GM12878 (cell line): ENCODE measurements at regions not wholly inside any gene's neighbourhood (a gene's known extent, or its start where the extent isn't known, plus 50 kb on each side); places are given as distances from the start of the nearest gene placed in this dataset.

ENCODE experiments used
- ATAC-seq: fragments of 200-7000 bp; cut with Tn5 transposase; 3 replicates; pipeline ENCODE4 v1.9.1; 2020; ENCODE audit warnings: mild to moderate bottlenecking, moderate library complexity
- BruUV-seq: library from RNA; stranded (reverse); fragments of 400-500 nt; replicated peaks from 2 replicates; lab custom pipeline; 2021; lab: Mats Ljungman, UMichigan
- CTCF ChIA-PET: fragments of 300-600 bp; sonication (Branson Sonifier 250); formaldehyde crosslinking; extraction: SDS; loops from one replicate; lab custom pipeline; 2021; ENCODE audit warnings: inconsistent platforms; lab: Yijun Ruan, JAX
- POLR2A ChIA-PET: fragments of 350-600 bp; formaldehyde crosslinking; extraction: SDS; loops from one replicate; lab custom pipeline; 2021; ENCODE audit warnings: inconsistent platforms; lab: Charles Lee
- RAD21 ChIA-PET: fragments of 300-600 bp; sonication (Branson Sonifier 250); formaldehyde crosslinking; loops from one replicate; lab custom pipeline; 2023; ENCODE audit warnings: antibody characterized with exemption; ENCODE audit not compliant: unreplicated experiment; lab: Charles Lee
- SMC1A ChIA-PET: fragments of 300-600 bp; sonication (Branson Sonifier 250); formaldehyde crosslinking; loops from one replicate; lab custom pipeline; 2023; ENCODE audit not compliant: unreplicated experiment, uncharacterized antibody; lab: Charles Lee
- DNase-seq: peaks from one replicate; pipeline ENCODE4 v3.0.0-alpha.2; 2011; ENCODE audit warnings: low read depth, low spot score
- FAIRE-seq: peaks from 3 replicates; lab custom pipeline; 2011; peaks lifted over from hg19 to GRCh38; lab: Jason Lieb, UNC
- H2AFZ ChIP-seq: 2 replicates; pipeline ENCODE4 v1.6.0; 2011; ENCODE audit warnings: low read depth, low read length, control low read depth; ENCODE audit not compliant: control insufficient read depth
- H3K27ac ChIP-seq: 2 replicates; pipeline ENCODE4 v1.5.1; 2011; ENCODE audit warnings: control low read depth; ENCODE audit not compliant: control insufficient read depth, insufficient read depth
- H3K27me3 ChIP-seq, 2 experiments: replicated peaks in 1 of 2; 2 replicates each; pipeline versions ENCODE4 v1.6.0 to v1.6.1; 2011; ENCODE audit warnings: low read length in 1 of 2; ENCODE audit not compliant: control insufficient read depth in 2 of 2, insufficient read depth in 2 of 2
- H3K36me3 ChIP-seq, 2 experiments: 2 replicates each; pipeline ENCODE4 v1.5.1; 2011; ENCODE audit warnings: low read length in 1 of 2; ENCODE audit not compliant: control insufficient read depth in 2 of 2, insufficient read depth in 2 of 2
- H3K4me1 ChIP-seq: 2 replicates; pipeline ENCODE4 v1.6.1; 2011; ENCODE audit warnings: mild to moderate bottlenecking, low read length, moderate library complexity, mixed read lengths; ENCODE audit not compliant: control insufficient read depth, insufficient read depth
- H3K4me2 ChIP-seq: 2 replicates; pipeline ENCODE4 v1.6.0; 2011; ENCODE audit warnings: control low read depth; ENCODE audit not compliant: control insufficient read depth, insufficient read depth
- H3K4me3 ChIP-seq: fragments of 200-600 bp; sonication (generic); 2 replicates; pipeline ENCODE4 v1.5.1; 2016
- H3K79me2 ChIP-seq: 2 replicates; pipeline ENCODE4 v1.6.0; 2011; ENCODE audit warnings: low read length; ENCODE audit not compliant: control insufficient read depth, insufficient read depth
- H3K9ac ChIP-seq: 2 replicates; pipeline ENCODE4 v1.8.0; 2011; ENCODE audit warnings: low read length, control low read depth, mixed read lengths; ENCODE audit not compliant: control insufficient read depth, insufficient read depth
- H3K9me3 ChIP-seq: replicated peaks from 3 replicates; pipeline ENCODE4 v1.5.1; 2011; ENCODE audit warnings: mild to moderate bottlenecking, low read length; ENCODE audit not compliant: control insufficient read depth, insufficient read depth
- H4K20me1 ChIP-seq: 2 replicates; pipeline ENCODE4 v1.6.0; 2011; ENCODE audit not compliant: control insufficient read depth, insufficient read depth
- FOXK2 ChIP-seq: fragments of 450-650 bp; IDR thresholded peaks from 2 replicates; pipeline ENCODE4 v1.6.1; 2017; ENCODE audit warnings: mild to moderate bottlenecking, moderate library complexity
- KAT2A ChIP-seq: conservative IDR thresholded peaks from 2 replicates; pipeline ENCODE4 v1.6.1; 2011; ENCODE audit warnings: low read depth, low read length; ENCODE audit not compliant: control insufficient read depth
- RBBP5 ChIP-seq: fragments of 200-600 bp; sonication (generic); conservative IDR thresholded peaks from 2 replicates; pipeline ENCODE4 v1.6.1; 2016
- SMAD1 ChIP-seq: fragments of 450-650 bp; IDR thresholded peaks from 2 replicates; pipeline ENCODE4 v1.6.1; 2018; ENCODE audit warnings: mild to moderate bottlenecking, low read depth; ENCODE audit not compliant: partially characterized antibody
- SMC3 ChIP-seq: IDR thresholded peaks from 2 replicates; pipeline ENCODE4 v1.6.1; 2011; ENCODE audit warnings: low read length, improper control_type of control experiment, borderline replicate concordance
- WGBS: methylation state at CpG from one replicate; pipeline ENCODE4 v1.1.6; 2016; ENCODE audit warnings: low lambda C conversion rate; ENCODE audit not compliant: insufficient replicate concordance, insufficient coverage; ENCODE audit errors: missing lambda C conversion rate; 5-methylcytosine and 5-hydroxymethylcytosine counted together
- in situ Hi-C: fragments of 300-500 bp; cut with MboI; formaldehyde crosslinking; loops from 9 replicates; pipeline ENCODE4 v1.14.3; 2018; ENCODE audit warnings: mixed read lengths
- intact Hi-C: fragments of 100-400 bp; cut with micrococcal nuclease; formaldehyde crosslinking; loops from one replicate; pipeline ENCODE4 v1.14.2; 2022; ENCODE audit not compliant: unreplicated experiment
- TF ChIP-seq, protein P1 (sequence below): IDR thresholded peaks from 2 replicates; pipeline ENCODE4 v1.6.1; 2012; ENCODE audit warnings: improper control_type of control experiment, low read depth, low read length; ENCODE audit not compliant: insufficient replicate concordance

DNA sequence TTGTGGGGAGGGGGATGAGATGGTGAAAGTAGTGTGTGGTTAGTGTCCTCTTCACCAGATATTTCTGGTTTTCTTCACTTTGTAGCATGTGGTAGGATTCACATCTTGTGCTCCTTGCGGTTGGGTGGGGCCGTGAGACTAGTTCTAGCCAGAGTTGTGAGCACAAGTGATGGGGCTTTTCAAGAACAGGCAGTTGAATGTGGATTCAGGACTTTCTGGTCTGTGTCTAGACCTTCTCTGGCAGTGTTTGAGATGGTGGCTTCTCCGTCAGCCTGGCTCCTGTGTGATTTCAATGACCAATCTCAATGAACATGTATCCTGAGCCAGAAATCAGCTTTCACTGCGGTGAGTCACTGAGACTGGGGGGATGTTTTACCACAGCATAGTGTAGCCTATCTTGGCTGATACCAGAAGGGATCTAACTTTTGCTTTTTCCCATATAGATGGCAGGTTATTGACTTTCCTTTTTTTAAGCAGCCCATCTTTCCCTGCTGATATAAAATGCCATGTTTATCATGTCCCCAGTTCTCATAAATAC lies 82.6 kb downstream of the RPLP1 start:
- no peak overlapping the region for H3K4me2 ChIP-seq
- TF ChIP-seq, protein P1, sequence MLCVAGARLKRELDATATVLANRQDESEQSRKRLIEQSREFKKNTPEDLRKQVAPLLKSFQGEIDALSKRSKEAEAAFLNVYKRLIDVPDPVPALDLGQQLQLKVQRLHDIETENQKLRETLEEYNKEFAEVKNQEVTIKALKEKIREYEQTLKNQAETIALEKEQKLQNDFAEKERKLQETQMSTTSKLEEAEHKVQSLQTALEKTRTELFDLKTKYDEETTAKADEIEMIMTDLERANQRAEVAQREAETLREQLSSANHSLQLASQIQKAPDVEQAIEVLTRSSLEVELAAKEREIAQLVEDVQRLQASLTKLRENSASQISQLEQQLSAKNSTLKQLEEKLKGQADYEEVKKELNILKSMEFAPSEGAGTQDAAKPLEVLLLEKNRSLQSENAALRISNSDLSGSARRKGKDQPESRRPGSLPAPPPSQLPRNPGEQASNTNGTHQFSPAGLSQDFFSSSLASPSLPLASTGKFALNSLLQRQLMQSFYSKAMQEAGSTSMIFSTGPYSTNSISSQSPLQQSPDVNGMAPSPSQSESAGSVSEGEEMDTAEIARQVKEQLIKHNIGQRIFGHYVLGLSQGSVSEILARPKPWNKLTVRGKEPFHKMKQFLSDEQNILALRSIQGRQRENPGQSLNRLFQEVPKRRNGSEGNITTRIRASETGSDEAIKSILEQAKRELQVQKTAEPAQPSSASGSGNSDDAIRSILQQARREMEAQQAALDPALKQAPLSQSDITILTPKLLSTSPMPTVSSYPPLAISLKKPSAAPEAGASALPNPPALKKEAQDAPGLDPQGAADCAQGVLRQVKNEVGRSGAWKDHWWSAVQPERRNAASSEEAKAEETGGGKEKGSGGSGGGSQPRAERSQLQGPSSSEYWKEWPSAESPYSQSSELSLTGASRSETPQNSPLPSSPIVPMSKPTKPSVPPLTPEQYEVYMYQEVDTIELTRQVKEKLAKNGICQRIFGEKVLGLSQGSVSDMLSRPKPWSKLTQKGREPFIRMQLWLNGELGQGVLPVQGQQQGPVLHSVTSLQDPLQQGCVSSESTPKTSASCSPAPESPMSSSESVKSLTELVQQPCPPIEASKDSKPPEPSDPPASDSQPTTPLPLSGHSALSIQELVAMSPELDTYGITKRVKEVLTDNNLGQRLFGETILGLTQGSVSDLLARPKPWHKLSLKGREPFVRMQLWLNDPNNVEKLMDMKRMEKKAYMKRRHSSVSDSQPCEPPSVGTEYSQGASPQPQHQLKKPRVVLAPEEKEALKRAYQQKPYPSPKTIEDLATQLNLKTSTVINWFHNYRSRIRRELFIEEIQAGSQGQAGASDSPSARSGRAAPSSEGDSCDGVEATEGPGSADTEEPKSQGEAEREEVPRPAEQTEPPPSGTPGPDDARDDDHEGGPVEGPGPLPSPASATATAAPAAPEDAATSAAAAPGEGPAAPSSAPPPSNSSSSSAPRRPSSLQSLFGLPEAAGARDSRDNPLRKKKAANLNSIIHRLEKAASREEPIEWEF, result no peak
- no peak for TF ChIP-seq FOXK2
- no peak for TF ChIP-seq KAT2A
- TF ChIP-seq SMAD1, result no peak
- TF ChIP-seq SMC3, result no peak
- no peak for TF ChIP-seq RBBP5
- DNase-seq, result no peak
- no peak overlapping the region for H3K9ac ChIP-seq
- no peaks in the 10 kb centered on the region for H4K20me1 ChIP-seq
- no peaks in the 10 kb centered on the region for H3K36me3 ChIP-seq
- in situ Hi-C loops, result no loop called here
- CTCF ChIA-PET, result interaction anchor here (0.6 kb wide), 1 partner anchor 57 kb away, joined by 3 read pairs; no protein-coding TSS in a partner anchor
- no peaks in the 10 kb centered on the region for H3K79me2 ChIP-seq
- POLR2A ChIA-PET, result no interaction called here
- WGBS, result 56% methylated on average over 4 of the region's 4 CpGs
- H3K27me3 ChIP-seq, result no peaks in the 10 kb centered on the region; a peak in 1 of 4 replicates
- SMC1A ChIA-PET, result interaction anchor here (1.1 kb wide), 1 partner anchor 62 kb away, joined by 3 read pairs; no protein-coding TSS in a partner anchor
- no peak for ATAC-seq
- no peaks in the 10 kb centered on the region for H3K9me3 ChIP-seq
- BruUV-seq, result no TSS peak
- no peak overlapping the region for H3K27ac ChIP-seq
- H3K4me3 ChIP-seq, result no peak overlapping the region
- H3K4me1 ChIP-seq, result no peaks in the 10 kb centered on the region
- no peak for FAIRE-seq
- RAD21 ChIA-PET, result no interaction called here
- H2AFZ ChIP-seq, result no peak overlapping the region
- intact Hi-C loops, result no loop called here
